Parathyroid adenoma (tissue), 2 donors: ENCODE measurements at regions not wholly inside any gene's neighbourhood (a gene's known extent, or its start where the extent isn't known, plus 50 kb on each side); places are given as distances from the start of the nearest gene placed in this dataset.

ENCODE experiments used
- H2AFZ ChIP-seq: fragments of 300-600 bp; sonication (generic); one replicate; pipeline ENCODE4 v1.7.0; 2017; ENCODE audit warnings: antibody characterized with exemption, mild to moderate bottlenecking
- H3K27ac ChIP-seq: fragments of 300-600 bp; sonication (generic); one replicate; pipeline ENCODE4 v1.7.0; 2017
- H3K27me3 ChIP-seq: fragments of 300-600 bp; sonication (generic); one replicate; pipeline ENCODE4 v1.7.0; 2017; ENCODE audit warnings: low read length; ENCODE audit not compliant: control insufficient read depth, insufficient read depth
- H3K36me3 ChIP-seq: fragments of 300-600 bp; sonication (generic); one replicate; pipeline ENCODE4 v1.7.0; 2017; ENCODE audit warnings: low read length; ENCODE audit not compliant: control insufficient read depth, insufficient read depth
- H3K4me1 ChIP-seq: fragments of 300-600 bp; sonication (generic); one replicate; pipeline ENCODE4 v1.7.0; 2017; ENCODE audit warnings: control low read depth
- H3K4me2 ChIP-seq: fragments of 300-600 bp; sonication (generic); one replicate; pipeline ENCODE4 v1.7.0; 2017; ENCODE audit warnings: low read length
- H3K4me3 ChIP-seq: fragments of 300-600 bp; sonication (generic); one replicate; pipeline ENCODE4 v1.7.0; 2017; ENCODE audit warnings: low read depth, low read length
- H3K79me2 ChIP-seq: fragments of 300-600 bp; sonication (generic); one replicate; pipeline ENCODE4 v1.7.0; 2017; ENCODE audit warnings: control low read depth
- H3K9ac ChIP-seq: fragments of 300-600 bp; sonication (generic); one replicate; pipeline ENCODE4 v1.7.0; 2017; ENCODE audit warnings: mild to moderate bottlenecking
- H3K9me3 ChIP-seq: fragments of 300-600 bp; sonication (generic); one replicate; pipeline ENCODE4 v1.7.0; 2017; ENCODE audit warnings: low read length; ENCODE audit not compliant: control insufficient read depth
- CTCF ChIP-seq: fragments of 300-600 bp; sonication (generic); IDR thresholded peaks from one replicate; pipeline ENCODE4 v1.7.0; 2017; ENCODE audit warnings: antibody characterized with exemption, mild to moderate bottlenecking
- donor health status: primary hyperparathyroidism.

GRCh38 chr9:13467157-13467556 lies 187.7 kb upstream of the MPDZ start:
- Histone ChIP-seq H3K4me1 (no peaks in the 10 kb centered on the region), H3K27me3 (no peaks in the 10 kb centered on the region), H3K79me2 (no peaks in the 10 kb centered on the region), H3K27ac (no peak overlapping the region), H2AFZ (no peak overlapping the region), H3K36me3 (no peaks in the 10 kb centered on the region), H3K9me3 (no peaks in the 10 kb centered on the region), H3K9ac (no peak overlapping the region), H3K4me3 (no peak overlapping the region), H3K4me2 (no peak overlapping the region)
- no peak for TF ChIP-seq CTCF

- H3K79me2 ChIP-seq = no peaks in the 10 kb centered on the region
- no peaks in the 10 kb centered on the region for H3K36me3 ChIP-seq
- no peaks in the 10 kb centered on the region for H3K4me1 ChIP-seq
- no peaks in the 10 kb centered on the region for H3K9me3 ChIP-seq
- H3K27ac ChIP-seq = no peak overlapping the region
- H3K9ac ChIP-seq = no peak overlapping the region
- TF ChIP-seq CTCF = no peak
- H3K4me3 ChIP-seq = no peak overlapping the region
- H3K4me2 ChIP-seq = no peak overlapping the region
- no peaks in the 10 kb centered on the region for H3K27me3 ChIP-seq
- H2AFZ ChIP-seq = no peak overlapping the region
Observed at GRCh38 chr9:13461414-13461991, 182.0 kb upstream of the MPDZ start.

DNA sequence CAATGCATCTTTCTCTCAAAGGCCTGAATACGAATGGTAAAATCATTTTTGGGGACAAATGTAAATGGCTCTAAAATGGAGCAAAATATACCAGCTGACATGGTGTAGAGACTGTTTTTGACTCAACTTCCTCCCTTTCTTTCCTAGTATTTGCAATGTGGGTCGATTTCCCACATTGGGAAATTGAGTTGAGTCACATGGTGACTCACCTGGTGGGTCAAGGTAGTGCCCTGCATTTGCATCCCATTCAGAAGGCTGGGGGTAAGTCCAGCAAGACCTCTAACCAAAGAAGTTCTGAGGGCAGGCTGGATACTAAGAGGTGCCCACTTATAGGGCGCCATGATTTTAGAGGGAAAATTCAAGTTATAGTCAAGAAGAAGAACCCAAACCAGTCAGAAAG lies 179.6 kb upstream of the MPDZ start:
- no peak overlapping the region for H3K9ac ChIP-seq
- H2AFZ ChIP-seq = no peak overlapping the region
- H3K4me1 ChIP-seq = no peaks in the 10 kb centered on the region
- no peak for TF ChIP-seq CTCF
- no peaks in the 10 kb centered on the region for H3K27me3 ChIP-seq
- no peaks in the 10 kb centered on the region for H3K9me3 ChIP-seq
- no peak overlapping the region for H3K4me2 ChIP-seq
- H3K79me2 ChIP-seq = no peaks in the 10 kb centered on the region
- no peak overlapping the region for H3K27ac ChIP-seq
- H3K36me3 ChIP-seq = no peaks in the 10 kb centered on the region
- no peak overlapping the region for H3K4me3 ChIP-seq

GRCh38 chr9:13457795-13458194 lies 178.3 kb upstream of the MPDZ start:
- Histone ChIP-seq H3K4me2 (no peak overlapping the region), H3K4me3 (no peak overlapping the region), H3K4me1 (no peaks in the 10 kb centered on the region), H3K79me2 (no peaks in the 10 kb centered on the region), H2AFZ (no peak overlapping the region), H3K9me3 (no peaks in the 10 kb centered on the region), H3K27ac (no peak overlapping the region), H3K9ac (no peak overlapping the region), H3K27me3 (no peaks in the 10 kb centered on the region), H3K36me3 (no peaks in the 10 kb centered on the region)
- TF ChIP-seq CTCF = no peak

DNA sequence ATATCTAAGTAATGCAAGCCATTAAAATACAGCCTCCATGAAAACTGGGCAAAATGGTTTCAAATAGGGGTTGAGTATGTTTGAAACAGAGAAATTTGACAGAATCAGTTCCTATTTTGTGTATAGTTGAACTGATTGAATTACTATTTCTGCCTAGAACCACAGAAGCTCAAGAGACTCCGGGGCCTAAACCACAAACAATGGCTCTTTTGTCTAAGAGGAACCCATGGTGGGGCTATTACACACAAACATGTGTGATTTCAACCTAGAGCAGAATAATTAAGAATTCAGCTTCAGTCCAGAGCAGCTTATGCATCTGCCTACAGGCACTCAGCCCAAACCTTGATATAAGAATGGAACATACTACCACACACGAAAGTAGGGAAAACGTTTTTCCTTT lies 171.2 kb upstream of the MPDZ start:
- no peaks in the 10 kb centered on the region for H3K36me3 ChIP-seq
- no peak overlapping the region for H2AFZ ChIP-seq
- H3K4me1 ChIP-seq = no peaks in the 10 kb centered on the region
- H3K79me2 ChIP-seq = no peaks in the 10 kb centered on the region
- H3K4me3 ChIP-seq = no peak overlapping the region
- no peak overlapping the region for H3K4me2 ChIP-seq
- no peak overlapping the region for H3K27ac ChIP-seq
- no peaks in the 10 kb centered on the region for H3K27me3 ChIP-seq
- H3K9me3 ChIP-seq = no peaks in the 10 kb centered on the region
- no peak for TF ChIP-seq CTCF
- no peak overlapping the region for H3K9ac ChIP-seq
